ENCODE measurements at regions not wholly inside any gene's neighbourhood (a gene's known extent, or its start where the extent isn't known, plus 50 kb on each side); places are given as distances from the start of the nearest gene placed in this dataset.
A peak's percentile ranks its signal among the peaks of the same experiment; 100 is the strongest.

- Histone ChIP-seq H3K4me1 (ENCODE audit: insufficient read depth, low read length, poor library complexity, severe bottlenecking) (peaks cover 14% of the 10 kb centered on the region), H3K9me3 (ENCODE audit: insufficient read depth, low read depth, low read length) (no peaks in the 10 kb centered on the region), H3K4me3 (ENCODE audit: low read length, poor library complexity, severe bottlenecking) (no peak overlapping the region), H3K79me2 (ENCODE audit: insufficient read depth, low read length) (no peaks in the 10 kb centered on the region), H3K27me3 (ENCODE audit: insufficient read depth, low read length, poor library complexity, severe bottlenecking) (no peaks in the 10 kb centered on the region), H4K20me1 (ENCODE audit: insufficient read depth, low read length, poor library complexity, severe bottlenecking) (no peaks in the 10 kb centered on the region), H3K9me2 (replicated peaks; ENCODE audit: low read depth, low read length) (no peaks in the 10 kb centered on the region), H3K4me2 (ENCODE audit: low read depth, low read length, poor library complexity, severe bottlenecking) (no peak overlapping the region), H3K9ac (ENCODE audit: low read depth, low read length, poor library complexity, severe bottlenecking) (no peak overlapping the region), H3K36me3 (ENCODE audit: insufficient read depth, low read length) (no peaks in the 10 kb centered on the region), H3F3A (ENCODE audit: low read depth) (no peaks in the 10 kb centered on the region), H2AFZ (ENCODE audit: low read length) (no peak overlapping the region)
- no peak for TF ChIP-seq EZH2phosphoT487 (IDR thresholded peaks at IDR 0.05; ENCODE audit: borderline replicate concordance)
- TF ChIP-seq, protein P1, sequence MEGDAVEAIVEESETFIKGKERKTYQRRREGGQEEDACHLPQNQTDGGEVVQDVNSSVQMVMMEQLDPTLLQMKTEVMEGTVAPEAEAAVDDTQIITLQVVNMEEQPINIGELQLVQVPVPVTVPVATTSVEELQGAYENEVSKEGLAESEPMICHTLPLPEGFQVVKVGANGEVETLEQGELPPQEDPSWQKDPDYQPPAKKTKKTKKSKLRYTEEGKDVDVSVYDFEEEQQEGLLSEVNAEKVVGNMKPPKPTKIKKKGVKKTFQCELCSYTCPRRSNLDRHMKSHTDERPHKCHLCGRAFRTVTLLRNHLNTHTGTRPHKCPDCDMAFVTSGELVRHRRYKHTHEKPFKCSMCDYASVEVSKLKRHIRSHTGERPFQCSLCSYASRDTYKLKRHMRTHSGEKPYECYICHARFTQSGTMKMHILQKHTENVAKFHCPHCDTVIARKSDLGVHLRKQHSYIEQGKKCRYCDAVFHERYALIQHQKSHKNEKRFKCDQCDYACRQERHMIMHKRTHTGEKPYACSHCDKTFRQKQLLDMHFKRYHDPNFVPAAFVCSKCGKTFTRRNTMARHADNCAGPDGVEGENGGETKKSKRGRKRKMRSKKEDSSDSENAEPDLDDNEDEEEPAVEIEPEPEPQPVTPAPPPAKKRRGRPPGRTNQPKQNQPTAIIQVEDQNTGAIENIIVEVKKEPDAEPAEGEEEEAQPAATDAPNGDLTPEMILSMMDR (conservative IDR thresholded peaks at IDR 0.05; ENCODE audit: low read length) = no peak
Measured at GRCh38 chr2:207327513-207327912, 161.8 kb upstream of the KLF7 start.

DNA sequence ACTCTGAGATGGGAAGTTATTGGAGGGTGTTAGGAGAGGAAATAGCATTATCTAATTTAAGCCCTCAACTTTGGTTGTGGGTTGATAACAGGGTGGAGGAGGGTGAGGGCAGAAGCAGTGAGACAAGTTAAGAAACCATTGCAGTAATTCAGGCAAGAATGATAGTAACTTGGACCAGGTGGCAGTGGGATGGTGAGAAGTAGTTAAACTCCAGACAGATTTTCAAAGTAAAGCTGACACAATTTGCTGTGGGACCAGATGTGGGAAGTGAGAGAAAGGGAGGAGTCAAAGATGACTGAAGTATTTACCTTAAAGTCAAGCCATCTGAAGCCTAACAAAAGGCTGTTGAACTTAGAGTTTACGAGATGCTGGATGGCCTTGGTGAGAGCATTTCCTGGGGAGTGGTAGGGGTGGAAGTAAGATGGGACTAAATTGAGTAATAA lies 163.2 kb upstream of the KLF7 start:
- H3K9me3 ChIP-seq (ENCODE audit: insufficient read depth, low read depth, low read length) = no peaks in the 10 kb centered on the region
- H3K4me2 ChIP-seq (ENCODE audit: low read depth, low read length, poor library complexity, severe bottlenecking) = peak overlapping the region; percentile 10
- H3K9me2 ChIP-seq (replicated peaks; ENCODE audit: low read depth, low read length) = no peaks in the 10 kb centered on the region
- 0 out of 2 replicates have a peak overlapping the region, but pooled peaks have one; percentile 11 for H2AFZ ChIP-seq (ENCODE audit: low read length)
- peaks cover 17% of the 10 kb centered on the region for H3K4me1 ChIP-seq (ENCODE audit: insufficient read depth, low read length, poor library complexity, severe bottlenecking)
- H3K36me3 ChIP-seq (ENCODE audit: insufficient read depth, low read length) = no peaks in the 10 kb centered on the region
- TF ChIP-seq, protein P1 (conservative IDR thresholded peaks at IDR 0.05; ENCODE audit: low read length) = no peak
- TF ChIP-seq EZH2phosphoT487 (IDR thresholded peaks at IDR 0.05; ENCODE audit: borderline replicate concordance) = no peak
- H3K79me2 ChIP-seq (ENCODE audit: insufficient read depth, low read length) = no peaks in the 10 kb centered on the region
- no peak overlapping the region for H3K4me3 ChIP-seq (ENCODE audit: low read length, poor library complexity, severe bottlenecking)
- H3K27me3 ChIP-seq (ENCODE audit: insufficient read depth, low read length, poor library complexity, severe bottlenecking) = no peaks in the 10 kb centered on the region
- no peaks in the 10 kb centered on the region for H4K20me1 ChIP-seq (ENCODE audit: insufficient read depth, low read length, poor library complexity, severe bottlenecking)
- H3F3A ChIP-seq (ENCODE audit: low read depth) = no peaks in the 10 kb centered on the region
- H3K9ac ChIP-seq (ENCODE audit: low read depth, low read length, poor library complexity, severe bottlenecking) = no peak overlapping the region

- Histone ChIP-seq H3K9ac (ENCODE audit: low read depth, low read length, poor library complexity, severe bottlenecking) (no peak overlapping the region), H3K79me2 (ENCODE audit: insufficient read depth, low read length) (no peaks in the 10 kb centered on the region)
Measured at GRCh38 chr2:207330912-207331311, 165.2 kb upstream of the KLF7 start.

More at GRCh38 chr2:207330912-207331311, 165.2 kb upstream of the KLF7 start:
- Histone ChIP-seq H3K9me2 (replicated peaks; ENCODE audit: low read depth, low read length) (no peaks in the 10 kb centered on the region), H4K20me1 (ENCODE audit: insufficient read depth, low read length, poor library complexity, severe bottlenecking) (no peaks in the 10 kb centered on the region), H3K27me3 (ENCODE audit: insufficient read depth, low read length, poor library complexity, severe bottlenecking) (no peaks in the 10 kb centered on the region), H3K4me1 (ENCODE audit: insufficient read depth, low read length, poor library complexity, severe bottlenecking) (peaks cover 17% of the 10 kb centered on the region), H3F3A (ENCODE audit: low read depth) (no peaks in the 10 kb centered on the region), H3K9me3 (ENCODE audit: insufficient read depth, low read depth, low read length) (no peaks in the 10 kb centered on the region), H3K36me3 (ENCODE audit: insufficient read depth, low read length) (no peaks in the 10 kb centered on the region), H2AFZ (ENCODE audit: low read length) (no peak overlapping the region), H3K4me2 (ENCODE audit: low read depth, low read length, poor library complexity, severe bottlenecking) (no peak overlapping the region), H3K4me3 (ENCODE audit: low read length, poor library complexity, severe bottlenecking) (no peak overlapping the region)
- TF ChIP-seq EZH2phosphoT487 (IDR thresholded peaks at IDR 0.05; ENCODE audit: borderline replicate concordance) = no peak
- TF ChIP-seq, protein P1 (conservative IDR thresholded peaks at IDR 0.05; ENCODE audit: low read length) = no peak

Measured in Loucy (cell line).